Astrocyte (in vitro differentiated cells and primary cell): ENCODE measurements at regions not wholly inside any gene's neighbourhood (a gene's known extent, or its start where the extent isn't known, plus 50 kb on each side); places are given as distances from the start of the nearest gene placed in this dataset.

Experiments
- DNase-seq: peaks from one replicate; pipeline ENCODE4 v3.0.0-alpha.2; 2010; ENCODE audit warnings: low read depth
- FAIRE-seq: peaks from 2 replicates; lab custom pipeline; 2011; peaks lifted over from hg19 to GRCh38; lab: Jason Lieb, UNC
- H2AFZ ChIP-seq: 2 replicates; pipeline ENCODE4 v1.6.0; 2012; ENCODE audit warnings: low read depth, low read length, inconsistent platforms
- H3K27ac ChIP-seq: 2 replicates; pipeline ENCODE4 v1.5.1; 2011; ENCODE audit warnings: low read depth, low read length, inconsistent platforms
- H3K27me3 ChIP-seq: 2 replicates; pipeline ENCODE4 v1.6.0; 2011; ENCODE audit warnings: low read length, inconsistent platforms; ENCODE audit not compliant: insufficient read depth
- H3K36me3 ChIP-seq: 2 replicates; pipeline ENCODE4 v1.5.1; 2011; ENCODE audit warnings: low read length, inconsistent platforms; ENCODE audit not compliant: insufficient read depth
- H3K4me1 ChIP-seq: 2 replicates; pipeline ENCODE4 v1.5.1; 2011; ENCODE audit warnings: low read length, inconsistent platforms; ENCODE audit not compliant: insufficient read depth
- H3K4me2 ChIP-seq: 2 replicates; pipeline ENCODE4 v1.6.0; 2012; ENCODE audit warnings: low read length, inconsistent platforms
- H3K4me3 ChIP-seq: 2 replicates; pipeline ENCODE4 v1.5.1; 2011; ENCODE audit warnings: low read depth, mild to moderate bottlenecking, low read length, inconsistent platforms; ENCODE audit not compliant: insufficient read depth
- H3K79me2 ChIP-seq: 2 replicates; pipeline ENCODE4 v1.6.0; 2012; ENCODE audit warnings: mild to moderate bottlenecking, low read length, inconsistent platforms; ENCODE audit not compliant: insufficient read depth
- H3K9ac ChIP-seq: 2 replicates; pipeline ENCODE4 v1.6.0; 2012; ENCODE audit warnings: mild to moderate bottlenecking, low read length, inconsistent platforms
- H3K9me3 ChIP-seq: 2 replicates; pipeline ENCODE4 v1.5.1; 2012; ENCODE audit warnings: low read depth, mild to moderate bottlenecking, low read length, inconsistent platforms; ENCODE audit not compliant: insufficient read depth
- H4K20me1 ChIP-seq: 2 replicates; pipeline ENCODE4 v1.6.0; 2012; ENCODE audit warnings: low read length, inconsistent platforms; ENCODE audit not compliant: insufficient read depth
- H3K27ac Mint-ChIP-seq: one replicate; pipeline ENCODE4 v1.8.0; 2021; ENCODE audit warnings: mild to moderate bottlenecking, mixed read lengths; ENCODE audit not compliant: unreplicated experiment
- H3K27me3 Mint-ChIP-seq: one replicate; pipeline ENCODE4 v1.8.0; 2021; ENCODE audit warnings: low read depth, mixed read lengths; ENCODE audit not compliant: unreplicated experiment
- H3K36me3 Mint-ChIP-seq: one replicate; pipeline ENCODE4 v1.8.0; 2021; ENCODE audit warnings: low read depth, mixed read lengths; ENCODE audit not compliant: unreplicated experiment
- H3K4me1 Mint-ChIP-seq: one replicate; pipeline ENCODE4 v1.8.0; 2021; ENCODE audit warnings: low read depth, mixed read lengths; ENCODE audit not compliant: unreplicated experiment
- H3K4me3 Mint-ChIP-seq: one replicate; pipeline ENCODE4 v1.8.0; 2021; ENCODE audit warnings: mild to moderate bottlenecking, moderate library complexity, mixed read lengths; ENCODE audit not compliant: unreplicated experiment
- H3K9me3 Mint-ChIP-seq: one replicate; pipeline ENCODE4 v1.8.0; 2021; ENCODE audit warnings: mild to moderate bottlenecking, mixed read lengths; ENCODE audit not compliant: unreplicated experiment
- CTCF ChIP-seq: IDR thresholded peaks from 2 replicates; pipeline ENCODE4 v1.5.1; 2011; ENCODE audit warnings: low read depth, mild to moderate bottlenecking, inconsistent platforms, low read length, moderate library complexity; ENCODE audit not compliant: insufficient read depth
- EZH2 ChIP-seq: IDR thresholded peaks from 2 replicates; pipeline ENCODE4 v1.6.1; 2012; ENCODE audit warnings: mild to moderate bottlenecking, low read length, inconsistent platforms; ENCODE audit not compliant: insufficient read depth

DNA sequence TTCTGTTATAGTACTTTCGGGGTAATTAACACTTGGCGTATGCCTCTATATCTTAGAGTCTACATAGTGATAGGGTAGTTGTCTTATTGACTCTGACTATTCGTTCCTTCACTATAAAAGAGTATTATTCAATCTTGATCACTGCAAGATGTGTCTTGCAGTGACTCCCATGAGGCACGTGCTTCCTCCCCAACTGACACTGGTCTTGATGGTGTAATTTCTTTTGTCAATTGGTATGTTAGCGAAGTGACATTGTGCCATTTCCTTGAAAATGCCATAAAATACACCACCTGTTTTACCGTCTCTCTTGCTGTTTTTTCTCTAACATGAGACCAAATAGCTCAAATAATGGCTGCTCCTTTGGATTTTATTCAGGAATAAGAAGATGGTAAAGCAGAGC, 1314.1 kb upstream of the CDH6 start:
- no peak overlapping the region for H3K27ac Mint-ChIP-seq
- H3K4me1 Mint-ChIP-seq = no peaks in the 10 kb centered on the region
- TF ChIP-seq EZH2 (no peak), CTCF (no peak)
- H3K79me2 ChIP-seq = no peaks in the 10 kb centered on the region
- no peaks in the 10 kb centered on the region for H3K9me3 ChIP-seq
- H3K27me3 Mint-ChIP-seq = no peaks in the 10 kb centered on the region
- H3K4me1 ChIP-seq = no peaks in the 10 kb centered on the region
- H3K36me3 Mint-ChIP-seq = no peaks in the 10 kb centered on the region
- H3K36me3 ChIP-seq = no peaks in the 10 kb centered on the region
- H3K27ac ChIP-seq = no peak overlapping the region
- H3K4me2 ChIP-seq = no peak overlapping the region
- no peaks in the 10 kb centered on the region for H3K9me3 Mint-ChIP-seq
- no peaks in the 10 kb centered on the region for H3K27me3 ChIP-seq
- no peak overlapping the region for H3K9ac ChIP-seq
- no peak overlapping the region for H3K4me3 Mint-ChIP-seq
- no peak for DNase-seq
- no peaks in the 10 kb centered on the region for H4K20me1 ChIP-seq
- no peak overlapping the region for H2AFZ ChIP-seq
- no peak for FAIRE-seq
- H3K4me3 ChIP-seq = no peak overlapping the region

GRCh38 chr5:29878599-29878998, 1314.9 kb upstream of the CDH6 start:
- Histone ChIP-seq H3K4me2 (no peak overlapping the region), H3K4me1 (no peaks in the 10 kb centered on the region), H4K20me1 (no peaks in the 10 kb centered on the region), H3K79me2 (no peaks in the 10 kb centered on the region), H3K36me3 (no peaks in the 10 kb centered on the region), H3K9me3 (no peaks in the 10 kb centered on the region), H2AFZ (no peak overlapping the region), H3K27ac (no peak overlapping the region), H3K27me3 (no peaks in the 10 kb centered on the region), H3K9ac (no peak overlapping the region), H3K4me3 (no peak overlapping the region)
- no peak for FAIRE-seq
- Mint-ChIP-seq H3K27ac (no peak overlapping the region), H3K27me3 (no peaks in the 10 kb centered on the region), H3K36me3 (no peaks in the 10 kb centered on the region), H3K4me1 (no peaks in the 10 kb centered on the region), H3K9me3 (no peaks in the 10 kb centered on the region), H3K4me3 (no peak overlapping the region)
- no peak for DNase-seq
- TF ChIP-seq CTCF (no peak), EZH2 (no peak)

GRCh38 chr5:29867155-29867554, 1326.3 kb upstream of the CDH6 start:
- H3K9me3 Mint-ChIP-seq = no peaks in the 10 kb centered on the region

More at GRCh38 chr5:29867155-29867554, 1326.3 kb upstream of the CDH6 start:
- H3K9me3 ChIP-seq = no peaks in the 10 kb centered on the region
- no peak overlapping the region for H2AFZ ChIP-seq
- no peak overlapping the region for H3K27ac ChIP-seq
- no peak overlapping the region for H3K4me3 Mint-ChIP-seq
- no peaks in the 10 kb centered on the region for H3K4me1 Mint-ChIP-seq
- TF ChIP-seq EZH2 (no peak), CTCF (no peak)
- H3K79me2 ChIP-seq = no peaks in the 10 kb centered on the region
- no peaks in the 10 kb centered on the region for H3K36me3 ChIP-seq
- no peak overlapping the region for H3K4me3 ChIP-seq
- H3K4me2 ChIP-seq = no peak overlapping the region
- no peaks in the 10 kb centered on the region for H4K20me1 ChIP-seq
- H3K27ac Mint-ChIP-seq = no peak overlapping the region
- H3K27me3 Mint-ChIP-seq = no peaks in the 10 kb centered on the region
- no peaks in the 10 kb centered on the region for H3K36me3 Mint-ChIP-seq
- DNase-seq (no peak), FAIRE-seq (no peak)
- H3K9ac ChIP-seq = no peak overlapping the region
- H3K27me3 ChIP-seq = no peaks in the 10 kb centered on the region
- H3K4me1 ChIP-seq = no peaks in the 10 kb centered on the region
